ENCODE measurements at regions not wholly inside any gene's neighbourhood (a gene's known extent, or its start where the extent isn't known, plus 50 kb on each side); places are given as distances from the start of the nearest gene placed in this dataset.

GRCh38 chr3:6367171-6367570, 493.7 kb upstream of the GRM7 start:
- TF ChIP-seq CTCF (IDR thresholded peaks at IDR 0.05) (no peak), POLR2A (IDR thresholded peaks at IDR 0.05; ENCODE audit: low read depth) (no peak)
